ENCODE measurements at regions not wholly inside any gene's neighbourhood (a gene's known extent, or its start where the extent isn't known, plus 50 kb on each side); places are given as distances from the start of the nearest gene placed in this dataset.

DNA sequence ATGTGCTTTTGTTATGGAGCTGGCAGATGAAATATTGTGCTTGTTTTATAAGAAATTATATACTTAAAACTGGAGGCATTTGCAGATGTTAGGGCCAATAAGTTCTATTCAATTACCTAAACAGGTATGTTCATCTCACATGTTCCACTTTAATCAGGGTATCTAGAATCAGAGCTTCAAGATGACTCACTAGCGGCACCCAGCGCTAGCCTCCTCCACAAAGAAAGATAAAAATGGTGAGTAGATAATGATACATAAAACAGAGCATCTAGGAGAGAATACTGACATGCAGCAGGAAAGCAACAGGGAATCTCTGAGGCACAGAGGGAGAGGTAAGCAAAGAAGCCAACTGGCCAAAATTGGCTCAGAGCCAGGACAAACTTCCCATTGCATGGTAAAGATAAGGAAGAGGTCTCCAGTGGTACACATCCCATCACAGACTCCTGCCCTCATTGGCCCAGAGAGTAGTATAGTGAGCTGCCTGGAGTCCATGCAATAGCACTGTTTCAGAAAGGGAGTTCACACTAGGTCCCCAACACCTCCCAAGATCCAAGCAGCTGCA, 200.7 kb upstream of the SPTLC3 start:
- no peak for DNase-seq
- Histone ChIP-seq H3K36me3 (no peaks in the 10 kb centered on the region), H3K27ac (no peak overlapping the region), H3K9me3 (peaks cover 0 to 11% (median 0%) of the 10 kb centered on the region in 3 donors), H3K27me3 (no peaks in the 10 kb centered on the region), H3K4me1 (no peaks in the 10 kb centered on the region), H3K4me3 (no peak overlapping the region)
- intact Hi-C loops (cut with DNase I) = no loop called here
- TF ChIP-seq, protein P1, sequence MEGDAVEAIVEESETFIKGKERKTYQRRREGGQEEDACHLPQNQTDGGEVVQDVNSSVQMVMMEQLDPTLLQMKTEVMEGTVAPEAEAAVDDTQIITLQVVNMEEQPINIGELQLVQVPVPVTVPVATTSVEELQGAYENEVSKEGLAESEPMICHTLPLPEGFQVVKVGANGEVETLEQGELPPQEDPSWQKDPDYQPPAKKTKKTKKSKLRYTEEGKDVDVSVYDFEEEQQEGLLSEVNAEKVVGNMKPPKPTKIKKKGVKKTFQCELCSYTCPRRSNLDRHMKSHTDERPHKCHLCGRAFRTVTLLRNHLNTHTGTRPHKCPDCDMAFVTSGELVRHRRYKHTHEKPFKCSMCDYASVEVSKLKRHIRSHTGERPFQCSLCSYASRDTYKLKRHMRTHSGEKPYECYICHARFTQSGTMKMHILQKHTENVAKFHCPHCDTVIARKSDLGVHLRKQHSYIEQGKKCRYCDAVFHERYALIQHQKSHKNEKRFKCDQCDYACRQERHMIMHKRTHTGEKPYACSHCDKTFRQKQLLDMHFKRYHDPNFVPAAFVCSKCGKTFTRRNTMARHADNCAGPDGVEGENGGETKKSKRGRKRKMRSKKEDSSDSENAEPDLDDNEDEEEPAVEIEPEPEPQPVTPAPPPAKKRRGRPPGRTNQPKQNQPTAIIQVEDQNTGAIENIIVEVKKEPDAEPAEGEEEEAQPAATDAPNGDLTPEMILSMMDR (IDR thresholded peaks at IDR 0.05) = no peak
- TF ChIP-seq POLR2A (IDR thresholded peaks at IDR 0.05) = no peak
- 94 to 100% methylated on average over 2 of the region's 2 CpGs for WGBS, 2 donors

DNA sequence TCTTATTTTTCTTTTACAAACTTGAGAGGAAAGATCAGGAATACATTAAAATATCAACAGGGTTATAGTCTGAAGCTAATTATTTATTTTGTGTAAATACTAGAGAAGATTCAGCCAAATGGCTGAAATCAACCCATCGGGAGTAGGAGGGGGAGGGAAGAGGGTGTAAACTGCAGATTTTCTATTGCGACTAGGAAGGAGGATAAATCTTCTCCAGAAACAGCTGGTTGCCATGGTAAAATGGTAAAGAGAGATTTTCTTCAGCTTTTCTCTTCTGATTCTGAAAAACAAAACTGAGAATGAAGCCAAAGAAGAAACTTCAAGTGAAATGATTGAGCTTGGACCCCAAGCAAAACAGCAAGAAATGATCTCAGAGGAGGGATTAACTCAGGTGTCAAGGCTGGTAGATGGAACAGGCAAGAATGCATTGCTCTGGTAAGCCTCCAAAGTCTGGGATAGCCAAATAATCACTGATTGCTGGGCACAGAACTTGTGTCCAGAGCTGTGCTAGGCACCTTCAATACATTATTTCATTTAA, 193.5 kb upstream of the SPTLC3 start:
- 21 to 24% methylated on average over 2 of the region's 2 CpGs for WGBS, 2 donors

GRCh38 chr20:12815778-12816408, 192.9 kb upstream of the SPTLC3 start:
- no peak for TF ChIP-seq POLR2A (IDR thresholded peaks at IDR 0.05)
- TF ChIP-seq, protein P1 (IDR thresholded peaks at IDR 0.05) = no peak

More for the DNA sequence above, 193.5 kb upstream of the SPTLC3 start:
- TF ChIP-seq POLR2A (IDR thresholded peaks at IDR 0.05) = no peak
- TF ChIP-seq, protein P1 (IDR thresholded peaks at IDR 0.05) = no peak
- no peak overlapping the region for H3K27ac ChIP-seq
- intact Hi-C loops (cut with DNase I) = no loop called here
- H3K36me3 ChIP-seq = no peaks in the 10 kb centered on the region
- H3K9me3 ChIP-seq = no peaks in the 10 kb centered on the region
- no peak overlapping the region for H3K4me3 ChIP-seq
- no peaks in the 10 kb centered on the region for H3K27me3 ChIP-seq
- DNase-seq = no peak
- H3K4me1 ChIP-seq = no peaks in the 10 kb centered on the region

DNA sequence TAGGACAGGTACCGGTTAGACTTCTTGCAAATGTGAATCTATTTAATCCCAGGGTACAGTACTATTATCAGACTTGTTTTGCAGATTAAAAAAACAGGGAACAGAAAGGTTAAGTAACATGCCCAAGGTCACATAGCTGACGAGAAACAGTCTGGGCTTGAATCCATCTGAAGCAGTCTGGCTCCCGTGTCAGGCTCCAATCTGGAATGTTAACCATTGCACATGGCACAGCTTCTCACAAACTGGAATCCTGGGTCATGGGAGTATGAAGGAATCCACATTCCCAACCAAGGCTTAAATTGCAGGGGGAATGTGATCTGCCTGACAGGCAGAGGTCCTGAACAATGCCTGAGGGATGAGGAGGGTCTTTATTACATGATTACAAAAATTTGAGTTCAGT, 187.5 kb upstream of the SPTLC3 start:
- Histone ChIP-seq H3K4me3 (no peak overlapping the region), H3K4me1 (peaks cover 0 to 4% (median 0%) of the 10 kb centered on the region in 3 donors), H3K9me3 (no peaks in the 10 kb centered on the region), H3K36me3 (no peaks in the 10 kb centered on the region), H3K27me3 (no peaks in the 10 kb centered on the region), H3K27ac (no peak overlapping the region)
- TF ChIP-seq POLR2A (IDR thresholded peaks at IDR 0.05) = no peak
- TF ChIP-seq, protein P1 (IDR thresholded peaks at IDR 0.05) = no peak
- 43 to 48% methylated on average over 3 of the region's 3 CpGs for WGBS, 2 donors
- DNase-seq = no peak
- intact Hi-C loops (cut with DNase I) = no loop called here

More at GRCh38 chr20:12815778-12816408, 192.9 kb upstream of the SPTLC3 start:
- Histone ChIP-seq H3K4me3 (no peak overlapping the region), H3K27ac (no peak overlapping the region), H3K27me3 (no peaks in the 10 kb centered on the region), H3K4me1 (no peaks in the 10 kb centered on the region), H3K9me3 (no peaks in the 10 kb centered on the region), H3K36me3 (no peaks in the 10 kb centered on the region)
- intact Hi-C loops (cut with DNase I) = no loop called here
- WGBS, 2 donors = 62% methylated on average over 3 of the region's 3 CpGs
- no peak for DNase-seq

GRCh38 chr20:12823734-12824133, 185.0 kb upstream of the SPTLC3 start:
- no peak overlapping the region for H3K27ac ChIP-seq
- intact Hi-C loops (cut with DNase I) = no loop called here
- 66 to 72% methylated on average over 3 of the region's 3 CpGs for WGBS, 2 donors

More at GRCh38 chr20:12823734-12824133, 185.0 kb upstream of the SPTLC3 start:
- Histone ChIP-seq H3K4me3 (no peak overlapping the region), H3K36me3 (no peaks in the 10 kb centered on the region), H3K4me1 (peaks cover 0 to 4% (median 0%) of the 10 kb centered on the region in 3 donors), H3K27me3 (no peaks in the 10 kb centered on the region), H3K9me3 (no peaks in the 10 kb centered on the region)
- TF ChIP-seq POLR2A (IDR thresholded peaks at IDR 0.05) = no peak
- TF ChIP-seq, protein P1 (IDR thresholded peaks at IDR 0.05) = no peak
- DNase-seq = no peak
